ENCODE measurements at regions not wholly inside any gene's neighbourhood (a gene's known extent, or its start where the extent isn't known, plus 50 kb on each side); places are given as distances from the start of the nearest gene placed in this dataset.

DNA sequence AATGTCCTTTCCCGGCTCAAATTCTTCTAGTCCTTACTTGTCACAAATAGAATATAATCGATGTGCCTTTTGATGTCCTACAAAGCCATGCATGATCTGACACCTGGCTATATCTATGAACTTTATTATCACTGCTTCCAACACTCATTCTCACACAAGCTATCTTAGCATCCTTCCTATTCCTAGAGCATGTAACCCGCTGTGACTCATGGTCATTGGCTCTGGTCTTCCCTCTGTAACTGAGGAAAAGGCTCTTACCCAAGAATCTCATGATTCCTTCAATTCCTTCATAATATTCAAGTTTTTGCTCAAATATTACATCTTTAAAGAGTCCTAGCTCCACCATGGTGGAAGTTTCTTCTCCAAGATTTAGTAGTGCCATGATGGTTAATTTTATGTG, 480.0 kb upstream of the PAPPA start:
- no peaks in the 10 kb centered on the region for H3K36me3 ChIP-seq (replicated peaks in 1 of 2; ENCODE audit: control insufficient read depth in 1 of 2, insufficient read depth in 2 of 2, low read length in 2 of 2)
- POLR2A ChIA-PET = no interaction called here
- no peaks in the 10 kb centered on the region for H4K20me1 ChIP-seq (ENCODE audit: insufficient read depth, low read length)
- H3K4me2 ChIP-seq (ENCODE audit: low read depth, low read length) = no peak overlapping the region
- BruUV-seq (replicated peaks) = no TSS peak
- DNase-seq (ENCODE audit: low spot score) (no peak), FAIRE-seq (no peak), ATAC-seq (no peak)
- in situ Hi-C loops (cut with HindIII; ENCODE audit: extremely low pct_ligation_motif_present, low pct_unique_long_range_greater_than_20kb) (no loop called here), intact Hi-C loops (cut with micrococcal nuclease; ENCODE audit: unreplicated experiment) (no loop called here)
- no peak overlapping the region for H3K27ac ChIP-seq (ENCODE audit: extremely low read length, insufficient read depth, low read length)
- H3K4me1 ChIP-seq (ENCODE audit: insufficient read depth, low read length) = no peaks in the 10 kb centered on the region
- no peak overlapping the region for H3K4me3 ChIP-seq (replicated peaks in 1 of 3; ENCODE audit: insufficient read depth in 1 of 3, low read depth in 2 of 3, low read length in 3 of 3)
- H3K79me2 ChIP-seq (ENCODE audit: insufficient read depth, low read length) = no peaks in the 10 kb centered on the region
- no peak overlapping the region for H2AFZ ChIP-seq (ENCODE audit: low read length)
- no peaks in the 10 kb centered on the region for H3K27me3 ChIP-seq (ENCODE audit: control insufficient read depth in 1 of 2, insufficient read depth in 2 of 2, low read length in 2 of 2)
- H3K9ac ChIP-seq (ENCODE audit: insufficient read depth, low read depth, low read length) = no peak overlapping the region
- H3K9me3 ChIP-seq (ENCODE audit: low read length) = no peaks in the 10 kb centered on the region
- WGBS (ENCODE audit: low lambda C conversion rate) = 0% methylated on average over 3 of the region's 3 CpGs
- CTCF ChIA-PET (ENCODE audit: low intra/inter-chr PET ratio, low total read pairs) = no interaction called here
- no peak for TF ChIP-seq RAD21 (CRISPR knock-in tag; IDR thresholded peaks at IDR 0.05)
- no peak for TF ChIP-seq ZNF546 (CRISPR knock-in tag; conservative IDR thresholded peaks at IDR 0.05)
- TF ChIP-seq, protein P1, sequence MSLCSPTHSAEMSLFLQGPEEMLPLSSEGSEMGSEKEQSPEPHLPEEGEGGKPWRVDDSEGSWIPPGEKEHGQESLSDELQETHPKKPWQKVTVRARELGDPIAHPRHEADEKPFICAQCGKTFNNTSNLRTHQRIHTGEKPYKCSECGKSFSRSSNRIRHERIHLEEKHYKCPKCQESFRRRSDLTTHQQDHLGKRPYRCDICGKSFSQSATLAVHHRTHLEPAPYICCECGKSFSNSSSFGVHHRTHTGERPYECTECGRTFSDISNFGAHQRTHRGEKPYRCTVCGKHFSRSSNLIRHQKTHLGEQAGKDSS (CRISPR knock-in tag; IDR thresholded peaks at IDR 0.05; ENCODE audit: borderline replicate concordance, low read depth) = no peak
- TF ChIP-seq ZSCAN12 (CRISPR knock-in tag; IDR thresholded peaks at IDR 0.05) = no peak
- TF ChIP-seq, protein P2, sequence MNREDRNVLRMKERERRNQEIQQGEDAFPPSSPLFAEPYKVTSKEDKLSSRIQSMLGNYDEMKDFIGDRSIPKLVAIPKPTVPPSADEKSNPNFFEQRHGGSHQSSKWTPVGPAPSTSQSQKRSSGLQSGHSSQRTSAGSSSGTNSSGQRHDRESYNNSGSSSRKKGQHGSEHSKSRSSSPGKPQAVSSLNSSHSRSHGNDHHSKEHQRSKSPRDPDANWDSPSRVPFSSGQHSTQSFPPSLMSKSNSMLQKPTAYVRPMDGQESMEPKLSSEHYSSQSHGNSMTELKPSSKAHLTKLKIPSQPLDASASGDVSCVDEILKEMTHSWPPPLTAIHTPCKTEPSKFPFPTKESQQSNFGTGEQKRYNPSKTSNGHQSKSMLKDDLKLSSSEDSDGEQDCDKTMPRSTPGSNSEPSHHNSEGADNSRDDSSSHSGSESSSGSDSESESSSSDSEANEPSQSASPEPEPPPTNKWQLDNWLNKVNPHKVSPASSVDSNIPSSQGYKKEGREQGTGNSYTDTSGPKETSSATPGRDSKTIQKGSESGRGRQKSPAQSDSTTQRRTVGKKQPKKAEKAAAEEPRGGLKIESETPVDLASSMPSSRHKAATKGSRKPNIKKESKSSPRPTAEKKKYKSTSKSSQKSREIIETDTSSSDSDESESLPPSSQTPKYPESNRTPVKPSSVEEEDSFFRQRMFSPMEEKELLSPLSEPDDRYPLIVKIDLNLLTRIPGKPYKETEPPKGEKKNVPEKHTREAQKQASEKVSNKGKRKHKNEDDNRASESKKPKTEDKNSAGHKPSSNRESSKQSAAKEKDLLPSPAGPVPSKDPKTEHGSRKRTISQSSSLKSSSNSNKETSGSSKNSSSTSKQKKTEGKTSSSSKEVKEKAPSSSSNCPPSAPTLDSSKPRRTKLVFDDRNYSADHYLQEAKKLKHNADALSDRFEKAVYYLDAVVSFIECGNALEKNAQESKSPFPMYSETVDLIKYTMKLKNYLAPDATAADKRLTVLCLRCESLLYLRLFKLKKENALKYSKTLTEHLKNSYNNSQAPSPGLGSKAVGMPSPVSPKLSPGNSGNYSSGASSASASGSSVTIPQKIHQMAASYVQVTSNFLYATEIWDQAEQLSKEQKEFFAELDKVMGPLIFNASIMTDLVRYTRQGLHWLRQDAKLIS (CRISPR knock-in tag; IDR thresholded peaks at IDR 0.05) = no peak
- TF ChIP-seq ATF1 (CRISPR knock-in tag; IDR thresholded peaks at IDR 0.05) = no peak
- no peak for TF ChIP-seq ZNF143 (CRISPR knock-in tag; IDR thresholded peaks at IDR 0.05)
- TF ChIP-seq, protein P3, sequence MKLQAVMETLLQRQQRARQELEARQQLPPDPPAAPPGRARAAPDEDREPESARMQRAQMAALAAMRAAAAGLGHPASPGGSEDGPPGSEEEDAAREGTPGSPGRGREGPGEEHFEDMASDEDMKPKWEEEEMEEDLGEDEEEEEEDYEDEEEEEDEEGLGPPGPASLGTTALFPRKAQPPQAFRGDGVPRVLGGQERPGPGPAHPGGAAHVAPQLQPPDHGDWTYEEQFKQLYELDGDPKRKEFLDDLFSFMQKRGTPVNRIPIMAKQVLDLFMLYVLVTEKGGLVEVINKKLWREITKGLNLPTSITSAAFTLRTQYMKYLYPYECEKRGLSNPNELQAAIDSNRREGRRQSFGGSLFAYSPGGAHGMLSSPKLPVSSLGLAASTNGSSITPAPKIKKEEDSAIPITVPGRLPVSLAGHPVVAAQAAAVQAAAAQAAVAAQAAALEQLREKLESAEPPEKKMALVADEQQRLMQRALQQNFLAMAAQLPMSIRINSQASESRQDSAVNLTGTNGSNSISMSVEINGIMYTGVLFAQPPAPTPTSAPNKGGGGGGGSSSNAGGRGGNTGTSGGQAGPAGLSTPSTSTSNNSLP (IDR thresholded peaks at IDR 0.05; ENCODE audit: low read depth, low read length) = no peak
- TF ChIP-seq HOXA7 (CRISPR knock-in tag; IDR thresholded peaks at IDR 0.05) = no peak
- TF ChIP-seq GFI1 (CRISPR knock-in tag; IDR thresholded peaks at IDR 0.05; ENCODE audit: borderline replicate concordance) = no peak
- TF ChIP-seq, protein P4, sequence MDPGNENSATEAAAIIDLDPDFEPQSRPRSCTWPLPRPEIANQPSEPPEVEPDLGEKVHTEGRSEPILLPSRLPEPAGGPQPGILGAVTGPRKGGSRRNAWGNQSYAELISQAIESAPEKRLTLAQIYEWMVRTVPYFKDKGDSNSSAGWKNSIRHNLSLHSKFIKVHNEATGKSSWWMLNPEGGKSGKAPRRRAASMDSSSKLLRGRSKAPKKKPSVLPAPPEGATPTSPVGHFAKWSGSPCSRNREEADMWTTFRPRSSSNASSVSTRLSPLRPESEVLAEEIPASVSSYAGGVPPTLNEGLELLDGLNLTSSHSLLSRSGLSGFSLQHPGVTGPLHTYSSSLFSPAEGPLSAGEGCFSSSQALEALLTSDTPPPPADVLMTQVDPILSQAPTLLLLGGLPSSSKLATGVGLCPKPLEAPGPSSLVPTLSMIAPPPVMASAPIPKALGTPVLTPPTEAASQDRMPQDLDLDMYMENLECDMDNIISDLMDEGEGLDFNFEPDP (CRISPR knock-in tag; conservative IDR thresholded peaks at IDR 0.05) = no peak
- no peak for TF ChIP-seq ZMAT3 (CRISPR knock-in tag; conservative IDR thresholded peaks at IDR 0.05)
- no peak for TF ChIP-seq ZKSCAN1 (IDR thresholded peaks at IDR 0.05; ENCODE audit: low read length)
- TF ChIP-seq ZNF20 (CRISPR knock-in tag; IDR thresholded peaks at IDR 0.05) = no peak
- TF ChIP-seq U2AF2 (IDR thresholded peaks at IDR 0.05; ENCODE audit: low read depth, low read length) = no peak
- TF ChIP-seq NFATC3 (CRISPR knock-in tag; IDR thresholded peaks at IDR 0.05) = no peak
- TF ChIP-seq ZFP36 (IDR thresholded peaks at IDR 0.05; ENCODE audit: borderline replicate concordance, low read depth, low read length, partially characterized antibody) = no peak
- TF ChIP-seq KAT2B (IDR thresholded peaks at IDR 0.05; ENCODE audit: borderline replicate concordance, low read depth, low read length) = no peak
- TF ChIP-seq ZC3H13 (CRISPR knock-in tag; IDR thresholded peaks at IDR 0.05) = no peak
